Stimulated activated memory B cell treated with anti-CD40 and anti-IgM and Interleukin-4, amounts not matched to agents 10 μg/mL and 1 μg/mL and 100 μg/mL, for 72 hours (primary cell): ENCODE measurements at regions not wholly inside any gene's neighbourhood (a gene's known extent, or its start where the extent isn't known, plus 50 kb on each side); places are given as distances from the start of the nearest gene placed in this dataset.

Experiments
- ATAC-seq: fragments of 150-1000 bp; cut with Tn5 transposase; 2 replicates; pipeline ENCODE4 v1.10.0; 2021
- H3K27ac Mint-ChIP-seq: one replicate; pipeline ENCODE4 v1.8.0; 2022; ENCODE audit warnings: mild to moderate bottlenecking, mixed read lengths
- H3K27me3 Mint-ChIP-seq: one replicate; pipeline ENCODE4 v1.8.0; 2022; ENCODE audit warnings: mixed read lengths
- H3K36me3 Mint-ChIP-seq: one replicate; pipeline ENCODE4 v1.8.0; 2022; ENCODE audit warnings: mixed read lengths
- H3K4me1 Mint-ChIP-seq: one replicate; pipeline ENCODE4 v1.8.0; 2022; ENCODE audit warnings: mixed read lengths
- H3K4me3 Mint-ChIP-seq: one replicate; pipeline ENCODE4 v1.8.0; 2022; ENCODE audit warnings: mild to moderate bottlenecking, moderate library complexity, mixed read lengths
- H3K9me3 Mint-ChIP-seq: one replicate; pipeline ENCODE4 v1.8.0; 2022; ENCODE audit warnings: mixed read lengths

GRCh38 chr6:164037171-164037870 lies 622.8 kb downstream of the QKI start:
- Mint-ChIP-seq H3K27me3 (peaks cover 27% of the 10 kb centered on the region), H3K9me3 (no peaks in the 10 kb centered on the region), H3K27ac (no peak overlapping the region), H3K4me3 (no peak overlapping the region), H3K4me1 (no peaks in the 10 kb centered on the region), H3K36me3 (no peaks in the 10 kb centered on the region)
- ATAC-seq = no peak

GRCh38 chr6:164035900-164036485 lies 621.5 kb downstream of the QKI start:
- no peak overlapping the region for H3K4me3 Mint-ChIP-seq
- no peaks in the 10 kb centered on the region for H3K9me3 Mint-ChIP-seq
- no peaks in the 10 kb centered on the region for H3K36me3 Mint-ChIP-seq
- peaks cover 27% of the 10 kb centered on the region for H3K27me3 Mint-ChIP-seq
- ATAC-seq = no peak
- no peaks in the 10 kb centered on the region for H3K4me1 Mint-ChIP-seq
- no peak overlapping the region for H3K27ac Mint-ChIP-seq

GRCh38 chr6:164034602-164035140 lies 620.2 kb downstream of the QKI start:
- Mint-ChIP-seq H3K36me3 (no peaks in the 10 kb centered on the region), H3K4me3 (no peak overlapping the region), H3K27ac (no peak overlapping the region), H3K27me3 (peaks cover 27% of the 10 kb centered on the region), H3K9me3 (no peaks in the 10 kb centered on the region), H3K4me1 (no peaks in the 10 kb centered on the region)
- ATAC-seq = no peak

- no peak overlapping the region for H3K27ac Mint-ChIP-seq
- H3K4me3 Mint-ChIP-seq = no peak overlapping the region
- ATAC-seq = no peak
- no peaks in the 10 kb centered on the region for H3K9me3 Mint-ChIP-seq
- H3K27me3 Mint-ChIP-seq = no peaks in the 10 kb centered on the region
- no peaks in the 10 kb centered on the region for H3K4me1 Mint-ChIP-seq
- H3K36me3 Mint-ChIP-seq = no peaks in the 10 kb centered on the region
Measured at GRCh38 chr6:164025180-164025579, 610.7 kb downstream of the QKI start.

GRCh38 chr6:164023535-164023934 lies 609.0 kb downstream of the QKI start:
- no peak overlapping the region for H3K4me3 Mint-ChIP-seq
- H3K4me1 Mint-ChIP-seq = no peaks in the 10 kb centered on the region
- H3K9me3 Mint-ChIP-seq = no peaks in the 10 kb centered on the region
- H3K27ac Mint-ChIP-seq = no peak overlapping the region
- no peak for ATAC-seq
- no peaks in the 10 kb centered on the region for H3K36me3 Mint-ChIP-seq
- peaks cover 5% of the 10 kb centered on the region for H3K27me3 Mint-ChIP-seq

GRCh38 chr6:164022632-164023031 lies 608.1 kb downstream of the QKI start:
- no peak for ATAC-seq
- no peak overlapping the region for H3K4me3 Mint-ChIP-seq
- no peaks in the 10 kb centered on the region for H3K36me3 Mint-ChIP-seq
- H3K27ac Mint-ChIP-seq = no peak overlapping the region
- H3K9me3 Mint-ChIP-seq = no peaks in the 10 kb centered on the region
- H3K27me3 Mint-ChIP-seq = peaks cover 9% of the 10 kb centered on the region
- no peaks in the 10 kb centered on the region for H3K4me1 Mint-ChIP-seq

- peaks cover 9% of the 10 kb centered on the region for H3K27me3 Mint-ChIP-seq
- no peaks in the 10 kb centered on the region for H3K4me1 Mint-ChIP-seq
Measured at GRCh38 chr6:164021589-164022250, 607.2 kb downstream of the QKI start.

GRCh38 chr6:164020142-164020541 lies 605.6 kb downstream of the QKI start:
- Mint-ChIP-seq H3K36me3 (no peaks in the 10 kb centered on the region), H3K4me3 (no peak overlapping the region), H3K4me1 (no peaks in the 10 kb centered on the region), H3K27ac (no peak overlapping the region), H3K27me3 (peaks cover 9% of the 10 kb centered on the region), H3K9me3 (no peaks in the 10 kb centered on the region)
- no peak for ATAC-seq

More at GRCh38 chr6:164021589-164022250, 607.2 kb downstream of the QKI start:
- H3K27ac Mint-ChIP-seq = no peak overlapping the region
- H3K36me3 Mint-ChIP-seq = no peaks in the 10 kb centered on the region
- H3K4me3 Mint-ChIP-seq = no peak overlapping the region
- no peak for ATAC-seq
- no peaks in the 10 kb centered on the region for H3K9me3 Mint-ChIP-seq

- peaks cover 9% of the 10 kb centered on the region for H3K27me3 Mint-ChIP-seq
- no peak overlapping the region for H3K4me3 Mint-ChIP-seq
- no peak overlapping the region for H3K27ac Mint-ChIP-seq
- no peaks in the 10 kb centered on the region for H3K9me3 Mint-ChIP-seq
- H3K4me1 Mint-ChIP-seq = no peaks in the 10 kb centered on the region
- no peak for ATAC-seq
- H3K36me3 Mint-ChIP-seq = no peaks in the 10 kb centered on the region
Measured at GRCh38 chr6:164018133-164018532, 603.6 kb downstream of the QKI start.

- H3K27ac Mint-ChIP-seq = no peak overlapping the region
- no peaks in the 10 kb centered on the region for H3K9me3 Mint-ChIP-seq
- H3K27me3 Mint-ChIP-seq = peaks cover 9% of the 10 kb centered on the region
- no peaks in the 10 kb centered on the region for H3K36me3 Mint-ChIP-seq
- H3K4me3 Mint-ChIP-seq = no peak overlapping the region
- H3K4me1 Mint-ChIP-seq = no peaks in the 10 kb centered on the region
- ATAC-seq = no peak
Measured at GRCh38 chr6:164016056-164016455, 601.5 kb downstream of the QKI start.

- no peaks in the 10 kb centered on the region for H3K9me3 Mint-ChIP-seq
- H3K27me3 Mint-ChIP-seq = peaks cover 9% of the 10 kb centered on the region
- no peak for ATAC-seq
- no peaks in the 10 kb centered on the region for H3K36me3 Mint-ChIP-seq
- no peak overlapping the region for H3K27ac Mint-ChIP-seq
- no peak overlapping the region for H3K4me3 Mint-ChIP-seq
- H3K4me1 Mint-ChIP-seq = no peaks in the 10 kb centered on the region
Measured at GRCh38 chr6:164015088-164015484, 600.6 kb downstream of the QKI start.

- H3K4me1 Mint-ChIP-seq = no peaks in the 10 kb centered on the region
- no peaks in the 10 kb centered on the region for H3K36me3 Mint-ChIP-seq
- no peak overlapping the region for H3K4me3 Mint-ChIP-seq
- H3K27me3 Mint-ChIP-seq = peaks cover 9% of the 10 kb centered on the region
- no peak for ATAC-seq
- H3K9me3 Mint-ChIP-seq = no peaks in the 10 kb centered on the region
- no peak overlapping the region for H3K27ac Mint-ChIP-seq
Measured at GRCh38 chr6:164014346-164015087, 600.0 kb downstream of the QKI start.

GRCh38 chr6:164013480-164014208 lies 599.1 kb downstream of the QKI start:
- Mint-ChIP-seq H3K9me3 (no peaks in the 10 kb centered on the region), H3K4me3 (no peak overlapping the region), H3K36me3 (no peaks in the 10 kb centered on the region), H3K27ac (no peak overlapping the region), H3K4me1 (no peaks in the 10 kb centered on the region), H3K27me3 (peaks cover 5% of the 10 kb centered on the region)
- no peak for ATAC-seq

GRCh38 chr6:164011321-164011720 lies 596.8 kb downstream of the QKI start:
- H3K4me1 Mint-ChIP-seq = no peaks in the 10 kb centered on the region
- ATAC-seq = no peak
- H3K36me3 Mint-ChIP-seq = no peaks in the 10 kb centered on the region
- H3K4me3 Mint-ChIP-seq = no peak overlapping the region
- no peak overlapping the region for H3K27ac Mint-ChIP-seq
- no peaks in the 10 kb centered on the region for H3K27me3 Mint-ChIP-seq
- no peaks in the 10 kb centered on the region for H3K9me3 Mint-ChIP-seq
